Smooth muscle cell (in vitro differentiated cells): ENCODE measurements at regions not wholly inside any gene's neighbourhood (a gene's known extent, or its start where the extent isn't known, plus 50 kb on each side); places are given as distances from the start of the nearest gene placed in this dataset.

ENCODE experiments used
- DNase-seq: peaks from one replicate; lab custom pipeline; 2025; ENCODE audit not compliant: unreplicated experiment; lab: John Stamatoyannopoulos, UW
- H2AFZ ChIP-seq: fragments of 200-600 bp; sonication (generic); 2 replicates; pipeline ENCODE4 v1.6.0; 2016; ENCODE audit warnings: antibody characterized with exemption, low read depth, mild to moderate bottlenecking
- H3F3A ChIP-seq: fragments of 200-600 bp; sonication (generic); 2 replicates; pipeline ENCODE4 v1.6.0; 2017; ENCODE audit warnings: antibody characterized with exemption, low read depth
- H3K27ac ChIP-seq: fragments of 200-600 bp; sonication (generic); 2 replicates; pipeline ENCODE4 v1.5.1; 2016; ENCODE audit warnings: low read depth, mild to moderate bottlenecking
- H3K27me3 ChIP-seq: fragments of 200-600 bp; sonication (generic); 2 replicates; pipeline ENCODE4 v1.6.1; 2016; ENCODE audit warnings: low read depth, mild to moderate bottlenecking
- H3K36me3 ChIP-seq: fragments of 200-600 bp; sonication (generic); 2 replicates; pipeline ENCODE4 v1.5.1; 2016; ENCODE audit warnings: low read depth
- H3K4me1 ChIP-seq: fragments of 200-600 bp; sonication (generic); 2 replicates; pipeline ENCODE4 v1.5.1; 2016; ENCODE audit warnings: low read depth
- H3K4me2 ChIP-seq: fragments of 200-600 bp; sonication (generic); 2 replicates; pipeline ENCODE4 v1.6.0; 2016; ENCODE audit warnings: mild to moderate bottlenecking
- H3K4me3 ChIP-seq: fragments of 200-600 bp; sonication (generic); 2 replicates; pipeline ENCODE4 v1.5.1; 2016; ENCODE audit warnings: mild to moderate bottlenecking
- H3K79me2 ChIP-seq: fragments of 200-600 bp; sonication (generic); 2 replicates; pipeline ENCODE4 v1.6.0; 2016; ENCODE audit warnings: low read depth, mild to moderate bottlenecking
- H3K9ac ChIP-seq: fragments of 200-600 bp; sonication (generic); 2 replicates; pipeline ENCODE4 v1.6.0; 2016; ENCODE audit warnings: low read depth
- H3K9me3 ChIP-seq: fragments of 200-600 bp; sonication (generic); replicated peaks from 2 replicates; pipeline ENCODE4 v1.5.1; 2016; ENCODE audit warnings: low read depth
- H4K20me1 ChIP-seq: fragments of 200-600 bp; sonication (generic); 2 replicates; pipeline ENCODE4 v1.6.0; 2016; ENCODE audit warnings: low read depth
- CTCF ChIP-seq: fragments of 200-600 bp; sonication (generic); IDR thresholded peaks from 2 replicates; pipeline ENCODE4 v1.5.1; 2017; ENCODE audit warnings: borderline replicate concordance, mild to moderate bottlenecking, antibody characterized with exemption; ENCODE audit not compliant: insufficient read depth, poor library complexity, severe bottlenecking
- WGBS: methylation state at CpG from one replicate; pipeline ENCODE4 v1.1.7; 2016; ENCODE audit warnings: low lambda C conversion rate; 5-methylcytosine and 5-hydroxymethylcytosine counted together

GRCh38 chr16:17769065-17769464 is 298.3 kb upstream of the XYLT1 start:
- Histone ChIP-seq H3K27me3 (peaks cover under 1% of the 10 kb centered on the region), H3K27ac (no peak overlapping the region), H3K9ac (no peak overlapping the region), H2AFZ (no peak overlapping the region), H3K4me1 (no peaks in the 10 kb centered on the region), H3K36me3 (no peaks in the 10 kb centered on the region), H3F3A (no peaks in the 10 kb centered on the region), H3K4me2 (no peak overlapping the region), H3K79me2 (no peaks in the 10 kb centered on the region), H3K9me3 (no peaks in the 10 kb centered on the region), H3K4me3 (no peak overlapping the region), H4K20me1 (no peaks in the 10 kb centered on the region)
- WGBS = 96% methylated on average over 1 of the region's 1 CpG
- no peak for DNase-seq
- no peak for TF ChIP-seq CTCF

- Histone ChIP-seq H3K4me2 (no peak overlapping the region), H3K9me3 (no peaks in the 10 kb centered on the region), H3K36me3 (no peaks in the 10 kb centered on the region), H3K4me1 (no peaks in the 10 kb centered on the region), H3K27me3 (peaks cover 8% of the 10 kb centered on the region), H4K20me1 (no peaks in the 10 kb centered on the region), H3F3A (no peaks in the 10 kb centered on the region), H3K9ac (no peak overlapping the region), H2AFZ (no peak overlapping the region), H3K79me2 (no peaks in the 10 kb centered on the region), H3K4me3 (no peak overlapping the region), H3K27ac (no peak overlapping the region)
- DNase-seq = no peak
- no peak for TF ChIP-seq CTCF
- 3% methylated on average over 1 of the region's 1 CpG for WGBS
Observed at GRCh38 chr16:17768257-17768656, 297.5 kb upstream of the XYLT1 start.

GRCh38 chr16:17766012-17766411 is 295.3 kb upstream of the XYLT1 start:
- no peaks in the 10 kb centered on the region for H3K36me3 ChIP-seq
- H3K4me3 ChIP-seq = no peak overlapping the region
- no peaks in the 10 kb centered on the region for H3K79me2 ChIP-seq
- peaks cover 8% of the 10 kb centered on the region for H3K27me3 ChIP-seq
- H3F3A ChIP-seq = no peaks in the 10 kb centered on the region
- H2AFZ ChIP-seq = no peak overlapping the region
- no peak overlapping the region for H3K4me2 ChIP-seq
- TF ChIP-seq CTCF = no peak
- no peaks in the 10 kb centered on the region for H3K4me1 ChIP-seq
- H4K20me1 ChIP-seq = no peaks in the 10 kb centered on the region
- no peak for DNase-seq
- H3K9ac ChIP-seq = no peak overlapping the region
- H3K27ac ChIP-seq = no peak overlapping the region
- 58% methylated on average over 2 of the region's 2 CpGs for WGBS
- no peaks in the 10 kb centered on the region for H3K9me3 ChIP-seq
